ENCODE measurements at regions not wholly inside any gene's neighbourhood (a gene's known extent, or its start where the extent isn't known, plus 50 kb on each side); places are given as distances from the start of the nearest gene placed in this dataset.

DNA sequence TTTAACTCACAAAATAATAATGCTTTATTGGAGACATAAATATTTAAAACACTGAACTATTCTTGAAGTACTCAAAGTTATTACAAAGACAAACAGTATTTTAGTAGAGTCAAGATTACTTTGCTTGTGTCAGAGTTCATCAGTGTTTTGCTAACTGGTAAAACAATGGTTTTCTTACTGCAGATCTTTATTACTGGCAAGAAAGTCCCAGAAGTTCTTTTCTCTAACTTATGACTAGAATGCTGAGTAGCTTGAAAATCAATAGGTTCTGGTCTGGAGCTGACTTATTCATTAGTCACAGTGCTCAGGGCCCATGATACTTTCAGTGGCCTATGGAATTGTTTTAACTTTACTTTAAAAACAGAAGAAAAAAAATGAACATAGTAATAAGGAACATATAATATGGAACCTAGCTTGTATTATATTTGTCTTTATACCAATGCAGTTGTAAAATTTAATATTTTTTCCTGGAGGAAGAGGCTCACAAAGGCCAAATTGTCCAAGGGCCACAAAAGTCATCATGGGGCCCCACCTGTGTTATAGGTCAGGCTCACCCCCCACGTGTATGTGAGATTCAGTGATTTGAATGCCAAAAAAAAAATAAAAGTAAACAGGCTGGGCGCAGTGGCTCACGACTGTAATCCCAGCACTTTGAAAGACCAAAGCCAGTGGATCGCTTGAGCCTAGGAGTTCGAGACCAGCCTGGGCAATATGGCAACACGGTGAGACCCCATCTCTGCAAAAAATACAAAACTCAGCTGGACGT is 53.3 kb downstream of the PLEKHG1 start:
- WGBS, 2 experiments (ENCODE audit: extremely low coverage in 1 of 2, insufficient coverage in 1 of 2, insufficient read length in 1 of 2, insufficient replicate concordance in 2 of 2, low coverage in 1 of 2, low lambda C conversion rate in 2 of 2, missing lambda C conversion rate in 1 of 2) = 93% methylated on average over 7 of the region's 7 CpGs; no CpG with 5 or more reads in 1 of the 2 experiments
- H3K23ac ChIP-seq (ENCODE audit: insufficient read length) = no peak overlapping the region
- H3K14ac ChIP-seq (ENCODE audit: insufficient read length) = no peak overlapping the region
- H3K4me1 ChIP-seq (replicated peaks in 1 of 4; ENCODE audit: control insufficient read depth in 3 of 4, insufficient read depth in 4 of 4, low read length in 3 of 4) = no peaks in the 10 kb centered on the region
- FAIRE-seq (no peak), DNase-seq (ENCODE audit: low read depth in 1 of 2, low spot score in 2 of 2) (no peak)
- H4K5ac ChIP-seq (ENCODE audit: insufficient read length, low read depth, low read length) = no peak overlapping the region
- H4K91ac ChIP-seq (replicated peaks; ENCODE audit: insufficient read length, low read length) = no peak overlapping the region
- no peak overlapping the region for H2AK5ac ChIP-seq (ENCODE audit: low read depth, low read length)
- H2BK20ac ChIP-seq (ENCODE audit: low read length) = no peak overlapping the region
- H3K36me3 ChIP-seq (ENCODE audit: control insufficient read depth in 2 of 4, insufficient read depth in 4 of 4, low read length in 3 of 4) = no peaks in the 10 kb centered on the region
- H3K9me3 ChIP-seq (ENCODE audit: insufficient read depth in 2 of 2, low read depth in 1 of 2, low read length in 1 of 2) = no peaks in the 10 kb centered on the region
- no peak overlapping the region for H3K9ac ChIP-seq (replicated peaks in 1 of 4; ENCODE audit: extremely low read depth in 1 of 4, low read depth in 3 of 4, low read length in 3 of 4)
- no peaks in the 10 kb centered on the region for H4K20me1 ChIP-seq (replicated peaks in 1 of 2; ENCODE audit: control insufficient read depth in 1 of 2, insufficient read depth in 2 of 2, low read length in 2 of 2)
- ChIA-PET POLR2A (ENCODE audit: partially characterized antibody) (interaction anchor here (0.6 kb wide), 1 partner anchor 174 kb away, joined by 3 read pairs; no protein-coding TSS in a partner anchor), CTCF (ENCODE audit: partially characterized antibody) (interaction anchor here (0.8 to 0.9 kb wide), 2 partner anchors 9 to 33 kb away, joined by 3 to 4 read pairs; no protein-coding TSS in a partner anchor)
- no peaks in the 10 kb centered on the region for H3K27me3 ChIP-seq (replicated peaks in 1 of 4; ENCODE audit: control insufficient read depth in 3 of 4, extremely low read depth in 1 of 4, insufficient read depth in 3 of 4, low read length in 3 of 4)
- no peak overlapping the region for H3K27ac ChIP-seq (ENCODE audit: low read depth, low read length)
- no peak overlapping the region for H3K4me2 ChIP-seq (ENCODE audit: insufficient read depth in 1 of 2, low read depth in 2 of 2, low read length in 2 of 2)
- H2BK12ac ChIP-seq (ENCODE audit: low read depth, low read length) = no peak overlapping the region
- H3K18ac ChIP-seq (ENCODE audit: extremely low read depth, low read length) = no peak overlapping the region
- no peak overlapping the region for H2BK120ac ChIP-seq (replicated peaks; ENCODE audit: low read depth, low read length)
- H2BK15ac ChIP-seq (ENCODE audit: low read length) = no peak overlapping the region
- H3K56ac ChIP-seq (replicated peaks; ENCODE audit: insufficient read length, low read depth, low read length) = no peak overlapping the region
- no peaks in the 10 kb centered on the region for H3K79me2 ChIP-seq (ENCODE audit: control insufficient read depth in 1 of 2, insufficient read depth in 2 of 2, low read length in 2 of 2)
- no peak overlapping the region for H2BK5ac ChIP-seq (ENCODE audit: low read depth, low read length)
- no peaks in the 10 kb centered on the region for H3K79me1 ChIP-seq (ENCODE audit: low read depth, low read length)
- no peak overlapping the region for H2AFZ ChIP-seq (ENCODE audit: low read length)
- no peak overlapping the region for H3K4ac ChIP-seq (replicated peaks; ENCODE audit: insufficient read length, low read depth, low read length)
- H4K8ac ChIP-seq (ENCODE audit: extremely low read depth, insufficient read depth, low read length) = no peak overlapping the region
- TF ChIP-seq POLR2A (IDR thresholded peaks at IDR 0.05; ENCODE audit: control extremely low read depth in 1 of 2, low read depth in 2 of 2, low read length in 2 of 2) (no peak), FOSL1 (IDR thresholded peaks at IDR 0.05; ENCODE audit: insufficient read depth, low read depth, low read length) (no peak), GTF2F1 (IDR thresholded peaks at IDR 0.05; ENCODE audit: borderline replicate concordance, low read depth, low read length) (no peak), NRF1 (IDR thresholded peaks at IDR 0.05; ENCODE audit: low read depth, low read length) (no peak), RBBP5 (IDR thresholded peaks at IDR 0.05; ENCODE audit: borderline replicate concordance, low read depth, low read length) (no peak), BACH1 (IDR thresholded peaks at IDR 0.05; ENCODE audit: low read length) (no peak), CHD2 (IDR thresholded peaks at IDR 0.05; ENCODE audit: low read length) (no peak)
- TF ChIP-seq, protein P1, sequence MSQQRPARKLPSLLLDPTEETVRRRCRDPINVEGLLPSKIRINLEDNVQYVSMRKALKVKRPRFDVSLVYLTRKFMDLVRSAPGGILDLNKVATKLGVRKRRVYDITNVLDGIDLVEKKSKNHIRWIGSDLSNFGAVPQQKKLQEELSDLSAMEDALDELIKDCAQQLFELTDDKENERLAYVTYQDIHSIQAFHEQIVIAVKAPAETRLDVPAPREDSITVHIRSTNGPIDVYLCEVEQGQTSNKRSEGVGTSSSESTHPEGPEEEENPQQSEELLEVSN (IDR thresholded peaks at IDR 0.05) = no peak
- H3K4me3 ChIP-seq (ENCODE audit: extremely low read depth in 1 of 4, insufficient read depth in 2 of 4, low read depth in 3 of 4, low read length in 4 of 4) = no peak overlapping the region
- H3K23me2 ChIP-seq (ENCODE audit: low read depth, low read length) = no peaks in the 10 kb centered on the region

All from H1 (cell line).